Keratinocyte (primary cell): ENCODE measurements at regions not wholly inside any gene's neighbourhood (a gene's known extent, or its start where the extent isn't known, plus 50 kb on each side); places are given as distances from the start of the nearest gene placed in this dataset.

ENCODE experiments used
- EZH2 ChIP-seq: IDR thresholded peaks from one replicate; pipeline ENCODE4 v1.6.1; 2012; ENCODE audit warnings: inconsistent platforms, mild to moderate bottlenecking, low read length, moderate library complexity
- TF ChIP-seq, protein P1 (sequence below), 3 experiments: IDR thresholded peaks in 1 of 3; conservative IDR thresholded peaks in 1 of 3; optimal IDR thresholded peaks in 1 of 3; 2 replicates in 2 of 3; 3 replicates in 1 of 3; pipeline versions ENCODE3 to v1.5.1; 2011; ENCODE audit warnings: low read length in 3 of 3, mild to moderate bottlenecking in 3 of 3, moderate library complexity in 2 of 3, control low read depth in 1 of 3, inconsistent platforms in 1 of 3; ENCODE audit not compliant: insufficient read depth in 2 of 3; ENCODE audit errors: extremely low read depth in 1 of 3

DNA sequence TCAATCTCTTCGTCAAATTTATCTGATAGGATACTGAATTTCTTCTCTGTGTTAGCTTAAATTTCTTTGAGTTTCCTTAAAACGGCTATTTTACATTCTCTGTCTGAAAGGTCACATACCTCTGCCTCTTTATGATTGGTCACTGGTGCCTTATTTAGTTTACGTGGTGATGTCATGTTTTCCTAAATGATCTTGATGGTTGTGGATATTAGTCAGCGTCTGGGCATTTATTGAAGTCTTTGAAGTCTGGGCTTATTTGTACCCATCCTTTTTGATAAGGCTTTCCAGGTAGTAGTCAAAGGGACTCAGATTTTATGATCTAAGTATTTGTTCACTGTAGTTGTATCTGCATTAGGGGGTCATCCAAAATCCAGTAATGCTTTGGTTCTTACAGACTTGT is 1407.5 kb upstream of the LRRTM3 start:
- TF ChIP-seq, protein P1, sequence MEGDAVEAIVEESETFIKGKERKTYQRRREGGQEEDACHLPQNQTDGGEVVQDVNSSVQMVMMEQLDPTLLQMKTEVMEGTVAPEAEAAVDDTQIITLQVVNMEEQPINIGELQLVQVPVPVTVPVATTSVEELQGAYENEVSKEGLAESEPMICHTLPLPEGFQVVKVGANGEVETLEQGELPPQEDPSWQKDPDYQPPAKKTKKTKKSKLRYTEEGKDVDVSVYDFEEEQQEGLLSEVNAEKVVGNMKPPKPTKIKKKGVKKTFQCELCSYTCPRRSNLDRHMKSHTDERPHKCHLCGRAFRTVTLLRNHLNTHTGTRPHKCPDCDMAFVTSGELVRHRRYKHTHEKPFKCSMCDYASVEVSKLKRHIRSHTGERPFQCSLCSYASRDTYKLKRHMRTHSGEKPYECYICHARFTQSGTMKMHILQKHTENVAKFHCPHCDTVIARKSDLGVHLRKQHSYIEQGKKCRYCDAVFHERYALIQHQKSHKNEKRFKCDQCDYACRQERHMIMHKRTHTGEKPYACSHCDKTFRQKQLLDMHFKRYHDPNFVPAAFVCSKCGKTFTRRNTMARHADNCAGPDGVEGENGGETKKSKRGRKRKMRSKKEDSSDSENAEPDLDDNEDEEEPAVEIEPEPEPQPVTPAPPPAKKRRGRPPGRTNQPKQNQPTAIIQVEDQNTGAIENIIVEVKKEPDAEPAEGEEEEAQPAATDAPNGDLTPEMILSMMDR (optimal IDR thresholded peaks at IDR 0.05 in 1 of 3, IDR thresholded peaks at IDR 0.05 in 1 of 3, conservative IDR thresholded peaks at IDR 0.05 in 1 of 3; ENCODE audit: extremely low read depth in 1 of 3, insufficient read depth in 2 of 3, low read length in 3 of 3), result no peak
- TF ChIP-seq EZH2, result no peak
